ENCODE measurements at regions not wholly inside any gene's neighbourhood (a gene's known extent, or its start where the extent isn't known, plus 50 kb on each side); places are given as distances from the start of the nearest gene placed in this dataset.

- TF ChIP-seq CTCF (IDR thresholded peaks at IDR 0.05) (no peak), POLR2AphosphoS5 (IDR thresholded peaks at IDR 0.05; ENCODE audit: low read depth, low read length) (no peak)
- TF ChIP-seq, protein P1, sequence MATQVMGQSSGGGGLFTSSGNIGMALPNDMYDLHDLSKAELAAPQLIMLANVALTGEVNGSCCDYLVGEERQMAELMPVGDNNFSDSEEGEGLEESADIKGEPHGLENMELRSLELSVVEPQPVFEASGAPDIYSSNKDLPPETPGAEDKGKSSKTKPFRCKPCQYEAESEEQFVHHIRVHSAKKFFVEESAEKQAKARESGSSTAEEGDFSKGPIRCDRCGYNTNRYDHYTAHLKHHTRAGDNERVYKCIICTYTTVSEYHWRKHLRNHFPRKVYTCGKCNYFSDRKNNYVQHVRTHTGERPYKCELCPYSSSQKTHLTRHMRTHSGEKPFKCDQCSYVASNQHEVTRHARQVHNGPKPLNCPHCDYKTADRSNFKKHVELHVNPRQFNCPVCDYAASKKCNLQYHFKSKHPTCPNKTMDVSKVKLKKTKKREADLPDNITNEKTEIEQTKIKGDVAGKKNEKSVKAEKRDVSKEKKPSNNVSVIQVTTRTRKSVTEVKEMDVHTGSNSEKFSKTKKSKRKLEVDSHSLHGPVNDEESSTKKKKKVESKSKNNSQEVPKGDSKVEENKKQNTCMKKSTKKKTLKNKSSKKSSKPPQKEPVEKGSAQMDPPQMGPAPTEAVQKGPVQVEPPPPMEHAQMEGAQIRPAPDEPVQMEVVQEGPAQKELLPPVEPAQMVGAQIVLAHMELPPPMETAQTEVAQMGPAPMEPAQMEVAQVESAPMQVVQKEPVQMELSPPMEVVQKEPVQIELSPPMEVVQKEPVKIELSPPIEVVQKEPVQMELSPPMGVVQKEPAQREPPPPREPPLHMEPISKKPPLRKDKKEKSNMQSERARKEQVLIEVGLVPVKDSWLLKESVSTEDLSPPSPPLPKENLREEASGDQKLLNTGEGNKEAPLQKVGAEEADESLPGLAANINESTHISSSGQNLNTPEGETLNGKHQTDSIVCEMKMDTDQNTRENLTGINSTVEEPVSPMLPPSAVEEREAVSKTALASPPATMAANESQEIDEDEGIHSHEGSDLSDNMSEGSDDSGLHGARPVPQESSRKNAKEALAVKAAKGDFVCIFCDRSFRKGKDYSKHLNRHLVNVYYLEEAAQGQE (IDR thresholded peaks at IDR 0.05; ENCODE audit: insufficient read depth in 1 of 2, low read depth in 2 of 2, low read length in 1 of 2): no peak
Measured at GRCh38 chr2:12549641-12550040, 167.1 kb upstream of the TRIB2 start.

Data from Panc1 (cell line).